ENCODE measurements at regions not wholly inside any gene's neighbourhood (a gene's known extent, or its start where the extent isn't known, plus 50 kb on each side); places are given as distances from the start of the nearest gene placed in this dataset.

GRCh38 chr5:97488126-97488668, 305.1 kb upstream of the RIOK2 start:
- no peak for TF ChIP-seq CTCF (IDR thresholded peaks at IDR 0.05)

GRCh38 chr5:97489010-97489840, 306.2 kb upstream of the RIOK2 start:
- TF ChIP-seq CTCF (IDR thresholded peaks at IDR 0.05) = no peak

- TF ChIP-seq CTCF (IDR thresholded peaks at IDR 0.05) = no peak
These were observed 311.4 kb upstream of the RIOK2 start for GRCh38 chr5:97494465-97494864.

GRCh38 chr5:97495301-97495700, 312.3 kb upstream of the RIOK2 start:
- TF ChIP-seq CTCF (IDR thresholded peaks at IDR 0.05) = no peak

GRCh38 chr5:97496037-97496436, 313.0 kb upstream of the RIOK2 start:
- TF ChIP-seq CTCF (IDR thresholded peaks at IDR 0.05) = no peak

GRCh38 chr5:97498657-97499056, 315.6 kb upstream of the RIOK2 start:
- TF ChIP-seq CTCF (IDR thresholded peaks at IDR 0.05) = no peak

- TF ChIP-seq CTCF (IDR thresholded peaks at IDR 0.05) = no peak
These were observed 316.6 kb upstream of the RIOK2 start for GRCh38 chr5:97499605-97500004.
